ENCODE measurements at regions not wholly inside any gene's neighbourhood (a gene's known extent, or its start where the extent isn't known, plus 50 kb on each side); places are given as distances from the start of the nearest gene placed in this dataset.

DNA sequence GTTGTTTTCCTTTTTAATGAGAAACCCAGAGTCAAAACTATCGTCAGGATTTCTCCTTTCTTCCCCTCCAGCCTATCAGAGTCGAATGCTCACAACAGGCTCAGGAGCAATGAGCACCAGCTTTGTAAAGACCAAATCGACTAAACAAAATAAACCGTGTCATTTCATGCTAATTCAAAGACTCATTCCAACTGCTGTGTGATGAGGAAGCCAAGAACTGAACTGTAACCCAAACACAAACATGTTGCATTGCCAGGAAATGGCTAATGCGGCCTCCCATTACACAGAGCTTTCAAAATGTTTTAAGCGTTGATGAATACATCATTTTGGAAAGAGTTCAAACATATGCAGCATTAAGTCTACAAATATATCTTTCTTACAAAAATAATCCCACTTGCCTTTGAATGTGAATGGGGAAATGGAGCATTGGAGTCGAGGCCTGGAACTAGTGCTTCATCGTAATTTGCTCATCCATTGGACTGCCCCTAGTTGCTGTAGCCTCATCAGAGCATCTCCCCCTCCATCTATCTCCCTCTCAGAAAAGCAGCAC lies 349.5 kb downstream of the GXYLT1 start:
- Histone ChIP-seq H2AFZ (ENCODE audit: low read depth) (no peak overlapping the region), H4K20me1 (ENCODE audit: insufficient read depth) (no peaks in the 10 kb centered on the region), H3K27ac (no peak overlapping the region), H3K9ac (no peak overlapping the region), H3K27me3 (ENCODE audit: insufficient read depth, low read depth) (no peaks in the 10 kb centered on the region), H3K4me1 (ENCODE audit: low read depth, poor library complexity, severe bottlenecking) (no peaks in the 10 kb centered on the region), H3K4me2 (no peak overlapping the region), H3K36me3 (ENCODE audit: insufficient read depth) (no peaks in the 10 kb centered on the region), H3K79me2 (ENCODE audit: insufficient read depth, low read depth) (no peaks in the 10 kb centered on the region), H3K4me3 (IDR thresholded peaks at IDR 0.05; ENCODE audit: insufficient read depth, low read depth, low read length) (no peak overlapping the region)
- TF ChIP-seq, protein P1, sequence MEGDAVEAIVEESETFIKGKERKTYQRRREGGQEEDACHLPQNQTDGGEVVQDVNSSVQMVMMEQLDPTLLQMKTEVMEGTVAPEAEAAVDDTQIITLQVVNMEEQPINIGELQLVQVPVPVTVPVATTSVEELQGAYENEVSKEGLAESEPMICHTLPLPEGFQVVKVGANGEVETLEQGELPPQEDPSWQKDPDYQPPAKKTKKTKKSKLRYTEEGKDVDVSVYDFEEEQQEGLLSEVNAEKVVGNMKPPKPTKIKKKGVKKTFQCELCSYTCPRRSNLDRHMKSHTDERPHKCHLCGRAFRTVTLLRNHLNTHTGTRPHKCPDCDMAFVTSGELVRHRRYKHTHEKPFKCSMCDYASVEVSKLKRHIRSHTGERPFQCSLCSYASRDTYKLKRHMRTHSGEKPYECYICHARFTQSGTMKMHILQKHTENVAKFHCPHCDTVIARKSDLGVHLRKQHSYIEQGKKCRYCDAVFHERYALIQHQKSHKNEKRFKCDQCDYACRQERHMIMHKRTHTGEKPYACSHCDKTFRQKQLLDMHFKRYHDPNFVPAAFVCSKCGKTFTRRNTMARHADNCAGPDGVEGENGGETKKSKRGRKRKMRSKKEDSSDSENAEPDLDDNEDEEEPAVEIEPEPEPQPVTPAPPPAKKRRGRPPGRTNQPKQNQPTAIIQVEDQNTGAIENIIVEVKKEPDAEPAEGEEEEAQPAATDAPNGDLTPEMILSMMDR (conservative IDR thresholded peaks at IDR 0.05; ENCODE audit: low read depth, low read length) = no peak

DNA sequence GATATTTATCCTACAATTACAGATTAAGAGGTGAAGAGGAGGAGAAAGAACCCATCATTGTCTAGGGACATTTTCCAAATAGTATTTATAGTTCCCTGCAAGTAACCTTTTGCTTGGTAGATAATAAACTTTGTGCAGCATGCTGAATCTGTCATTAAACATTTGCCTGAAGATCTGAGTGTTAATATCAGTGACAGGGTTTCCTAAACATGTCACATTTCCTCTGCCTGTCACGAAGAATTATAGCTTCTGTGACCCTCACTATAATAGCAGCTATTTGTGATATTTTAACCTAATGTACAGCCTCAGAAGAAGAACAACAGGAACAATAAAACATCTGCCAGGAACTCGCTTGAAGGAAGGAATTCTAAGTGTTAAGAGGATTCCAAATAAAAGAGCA lies 350.3 kb downstream of the GXYLT1 start:
- Histone ChIP-seq H3K27ac (no peak overlapping the region), H3K4me3 (IDR thresholded peaks at IDR 0.05; ENCODE audit: insufficient read depth, low read depth, low read length) (no peak overlapping the region), H4K20me1 (ENCODE audit: insufficient read depth) (no peaks in the 10 kb centered on the region), H3K9ac (no peak overlapping the region), H3K36me3 (ENCODE audit: insufficient read depth) (no peaks in the 10 kb centered on the region), H3K4me2 (no peak overlapping the region), H2AFZ (ENCODE audit: low read depth) (no peak overlapping the region), H3K4me1 (ENCODE audit: low read depth, poor library complexity, severe bottlenecking) (no peaks in the 10 kb centered on the region), H3K27me3 (ENCODE audit: insufficient read depth, low read depth) (no peaks in the 10 kb centered on the region), H3K79me2 (ENCODE audit: insufficient read depth, low read depth) (no peaks in the 10 kb centered on the region)
- TF ChIP-seq, protein P1 (conservative IDR thresholded peaks at IDR 0.05; ENCODE audit: low read depth, low read length) = no peak

DNA sequence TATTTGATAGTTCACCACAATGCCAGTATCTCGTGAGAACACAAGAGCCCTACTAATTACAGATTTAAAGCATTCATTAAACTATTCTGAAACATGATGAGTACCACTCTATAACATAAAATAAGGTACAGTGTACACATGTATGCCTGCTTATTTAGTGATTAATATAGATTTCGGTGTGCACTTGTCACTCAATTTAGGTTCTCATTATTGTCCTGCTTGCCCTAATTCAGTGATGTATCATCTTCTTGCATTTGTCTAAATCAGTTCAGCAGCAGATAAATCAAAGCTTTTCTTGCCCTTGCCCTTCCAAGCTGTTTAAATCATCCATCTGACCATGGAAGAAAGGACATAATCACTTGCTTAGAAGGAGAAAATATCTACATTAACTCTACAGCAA lies 359.7 kb downstream of the GXYLT1 start:
- no peaks in the 10 kb centered on the region for H3K27me3 ChIP-seq (ENCODE audit: insufficient read depth, low read depth)
- H3K9ac ChIP-seq = no peak overlapping the region
- no peaks in the 10 kb centered on the region for H3K4me1 ChIP-seq (ENCODE audit: low read depth, poor library complexity, severe bottlenecking)
- H3K79me2 ChIP-seq (ENCODE audit: insufficient read depth, low read depth) = no peaks in the 10 kb centered on the region
- H3K36me3 ChIP-seq (ENCODE audit: insufficient read depth) = no peaks in the 10 kb centered on the region
- no peak overlapping the region for H3K27ac ChIP-seq
- H2AFZ ChIP-seq (ENCODE audit: low read depth) = no peak overlapping the region
- H4K20me1 ChIP-seq (ENCODE audit: insufficient read depth) = no peaks in the 10 kb centered on the region
- H3K4me3 ChIP-seq (IDR thresholded peaks at IDR 0.05; ENCODE audit: insufficient read depth, low read depth, low read length) = no peak overlapping the region
- TF ChIP-seq, protein P1 (conservative IDR thresholded peaks at IDR 0.05; ENCODE audit: low read depth, low read length) = no peak
- no peak overlapping the region for H3K4me2 ChIP-seq

DNA sequence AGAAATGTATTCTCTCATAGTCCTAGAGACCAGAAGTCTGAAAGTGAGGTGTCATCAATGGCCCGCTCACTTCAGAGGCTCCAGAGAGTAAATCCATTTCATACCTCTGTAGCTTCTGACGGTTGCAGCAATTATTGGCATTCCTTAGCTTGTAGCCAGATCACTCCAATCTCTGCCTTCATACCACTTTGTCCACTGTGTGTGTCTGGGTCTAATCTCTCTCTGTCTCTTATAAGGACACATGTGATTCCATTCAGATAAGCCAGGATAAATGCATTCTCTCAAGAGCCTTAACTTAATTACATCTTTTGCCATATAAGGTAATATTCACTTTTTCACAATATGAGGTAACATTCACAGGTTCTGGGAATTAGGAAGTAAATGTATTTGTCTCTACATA lies 365.7 kb downstream of the GXYLT1 start:
- Histone ChIP-seq H3K79me2 (ENCODE audit: insufficient read depth, low read depth) (no peaks in the 10 kb centered on the region), H3K4me2 (no peak overlapping the region), H3K9ac (no peak overlapping the region), H3K27me3 (ENCODE audit: insufficient read depth, low read depth) (no peaks in the 10 kb centered on the region), H4K20me1 (ENCODE audit: insufficient read depth) (no peaks in the 10 kb centered on the region), H3K27ac (no peak overlapping the region), H3K36me3 (ENCODE audit: insufficient read depth) (no peaks in the 10 kb centered on the region), H3K4me1 (ENCODE audit: low read depth, poor library complexity, severe bottlenecking) (no peaks in the 10 kb centered on the region), H3K4me3 (IDR thresholded peaks at IDR 0.05; ENCODE audit: insufficient read depth, low read depth, low read length) (no peak overlapping the region), H2AFZ (ENCODE audit: low read depth) (no peak overlapping the region)
- TF ChIP-seq, protein P1 (conservative IDR thresholded peaks at IDR 0.05; ENCODE audit: low read depth, low read length) = no peak
